HUES48 (cell line): ENCODE measurements at regions not wholly inside any gene's neighbourhood (a gene's known extent, or its start where the extent isn't known, plus 50 kb on each side); places are given as distances from the start of the nearest gene placed in this dataset.

Source experiments
- H3K27ac ChIP-seq: one replicate; pipeline ENCODE4 v1.7.0; 2013; ENCODE audit warnings: low read depth, low read length, inconsistent platforms
- H3K27me3 ChIP-seq: 2 replicates; pipeline ENCODE4 v1.6.1; 2013; ENCODE audit warnings: mild to moderate bottlenecking, low read length; ENCODE audit not compliant: control insufficient read depth, insufficient read depth
- H3K36me3 ChIP-seq: 2 replicates; pipeline ENCODE4 v1.6.1; 2013; ENCODE audit warnings: low read length; ENCODE audit not compliant: control insufficient read depth, insufficient read depth
- H3K4me1 ChIP-seq: 2 replicates; pipeline ENCODE4 v1.6.1; 2013; ENCODE audit warnings: mild to moderate bottlenecking, low read length; ENCODE audit not compliant: control insufficient read depth, insufficient read depth
- H3K4me3 ChIP-seq: 2 replicates; pipeline ENCODE4 v1.5.1; 2013; ENCODE audit warnings: mild to moderate bottlenecking, low read depth, low read length
- H3K9ac ChIP-seq: 2 replicates; pipeline ENCODE4 v1.6.1; 2013; ENCODE audit warnings: mild to moderate bottlenecking, low read depth, low read length, moderate library complexity
- H3K9me3 ChIP-seq: 2 replicates; pipeline ENCODE4 v1.6.1; 2013; ENCODE audit warnings: low read length; ENCODE audit not compliant: control insufficient read depth, insufficient read depth

GRCh38 chr14:85040046-85040685 is 489.8 kb upstream of the FLRT2 start:
- Histone ChIP-seq H3K4me3 (no peak overlapping the region), H3K27me3 (no peaks in the 10 kb centered on the region), H3K9me3 (no peaks in the 10 kb centered on the region), H3K27ac (no peak overlapping the region), H3K36me3 (no peaks in the 10 kb centered on the region), H3K9ac (no peak overlapping the region), H3K4me1 (no peaks in the 10 kb centered on the region)

GRCh38 chr14:85041618-85042017 is 488.3 kb upstream of the FLRT2 start:
- no peaks in the 10 kb centered on the region for H3K36me3 ChIP-seq
- no peak overlapping the region for H3K9ac ChIP-seq
- peaks cover under 1% of the 10 kb centered on the region for H3K9me3 ChIP-seq
- H3K4me1 ChIP-seq, result no peaks in the 10 kb centered on the region
- no peaks in the 10 kb centered on the region for H3K27me3 ChIP-seq
- no peak overlapping the region for H3K27ac ChIP-seq
- no peak overlapping the region for H3K4me3 ChIP-seq

DNA sequence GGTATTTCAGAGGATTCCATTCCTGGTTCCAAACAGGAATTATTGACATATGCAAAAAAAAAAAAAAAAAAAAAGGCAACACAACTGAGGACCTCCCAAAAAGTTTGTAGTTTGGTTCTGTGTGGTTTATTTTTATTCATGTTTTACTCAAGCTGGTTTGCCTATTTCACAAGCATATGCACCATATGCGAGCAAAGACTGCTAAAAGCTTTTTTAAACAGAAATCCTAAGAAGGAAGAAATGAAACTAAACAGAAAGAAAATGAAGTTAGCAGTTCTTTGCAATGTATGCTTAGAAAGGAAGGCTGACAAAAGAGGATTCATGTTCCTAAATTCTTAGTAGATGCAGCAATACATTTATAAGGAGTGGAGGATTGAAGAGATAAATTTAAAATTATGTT is 487.6 kb upstream of the FLRT2 start:
- Histone ChIP-seq H3K4me1 (no peaks in the 10 kb centered on the region), H3K9ac (no peak overlapping the region), H3K4me3 (no peak overlapping the region), H3K36me3 (no peaks in the 10 kb centered on the region), H3K27me3 (no peaks in the 10 kb centered on the region), H3K9me3 (peaks cover 3% of the 10 kb centered on the region), H3K27ac (no peak overlapping the region)

DNA sequence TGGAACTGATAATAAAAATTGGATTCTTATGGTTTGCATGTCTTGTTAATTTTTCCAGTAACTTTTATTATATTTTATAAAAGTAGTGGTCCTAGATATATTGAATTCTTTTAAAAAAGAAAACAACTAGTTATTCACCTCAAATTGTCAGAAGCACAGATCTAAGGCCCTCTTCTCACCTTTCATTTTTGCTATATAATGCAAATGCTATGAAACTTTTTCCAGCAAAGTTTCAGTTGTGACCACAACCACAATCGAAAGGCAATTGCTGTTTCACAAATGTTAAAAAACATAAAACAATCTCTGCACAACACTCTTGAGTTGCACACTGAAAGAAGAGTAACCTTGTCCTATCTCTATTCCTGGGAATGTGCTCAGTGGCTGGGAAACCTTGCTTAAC is 479.8 kb upstream of the FLRT2 start:
- no peak overlapping the region for H3K27ac ChIP-seq
- H3K9ac ChIP-seq, result no peak overlapping the region
- H3K4me1 ChIP-seq, result no peaks in the 10 kb centered on the region
- H3K36me3 ChIP-seq, result no peaks in the 10 kb centered on the region
- no peak overlapping the region for H3K4me3 ChIP-seq
- H3K9me3 ChIP-seq, result peaks cover 29% of the 10 kb centered on the region
- no peaks in the 10 kb centered on the region for H3K27me3 ChIP-seq

DNA sequence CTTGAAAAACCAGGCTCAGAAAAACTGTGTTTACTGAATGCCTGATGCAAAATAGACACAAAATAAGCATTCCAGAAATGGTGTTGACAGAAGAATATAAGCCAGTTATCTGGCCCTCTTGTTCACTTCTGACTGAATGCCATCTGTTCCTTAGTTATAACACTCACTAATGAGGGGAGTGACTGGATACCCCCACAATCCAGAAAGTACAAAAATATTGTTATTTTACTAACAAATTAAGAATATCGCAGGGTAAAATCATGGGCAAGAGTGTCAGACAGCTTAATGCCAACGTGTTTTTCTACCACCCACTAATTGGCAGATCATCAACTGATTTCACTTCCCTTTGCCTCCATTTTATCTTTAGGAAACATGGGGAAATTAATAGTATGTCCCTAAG is 477.3 kb upstream of the FLRT2 start:
- no peak overlapping the region for H3K9ac ChIP-seq

GRCh38 chr14:85054178-85054577 is 475.8 kb upstream of the FLRT2 start:
- Histone ChIP-seq H3K36me3 (no peaks in the 10 kb centered on the region), H3K9me3 (peaks cover 30% of the 10 kb centered on the region), H3K27ac (no peak overlapping the region)

More for the DNA sequence above, 477.3 kb upstream of the FLRT2 start:
- no peaks in the 10 kb centered on the region for H3K4me1 ChIP-seq
- H3K9me3 ChIP-seq, result peaks cover 30% of the 10 kb centered on the region
- H3K36me3 ChIP-seq, result no peaks in the 10 kb centered on the region
- H3K27me3 ChIP-seq, result no peaks in the 10 kb centered on the region
- no peak overlapping the region for H3K4me3 ChIP-seq
- no peak overlapping the region for H3K27ac ChIP-seq

GRCh38 chr14:85056267-85056666 is 473.7 kb upstream of the FLRT2 start:
- Histone ChIP-seq H3K27ac (no peak overlapping the region), H3K4me1 (no peaks in the 10 kb centered on the region), H3K27me3 (no peaks in the 10 kb centered on the region)

More at GRCh38 chr14:85054178-85054577, 475.8 kb upstream of the FLRT2 start:
- no peaks in the 10 kb centered on the region for H3K4me1 ChIP-seq
- H3K4me3 ChIP-seq, result no peak overlapping the region
- H3K9ac ChIP-seq, result no peak overlapping the region
- H3K27me3 ChIP-seq, result no peaks in the 10 kb centered on the region

DNA sequence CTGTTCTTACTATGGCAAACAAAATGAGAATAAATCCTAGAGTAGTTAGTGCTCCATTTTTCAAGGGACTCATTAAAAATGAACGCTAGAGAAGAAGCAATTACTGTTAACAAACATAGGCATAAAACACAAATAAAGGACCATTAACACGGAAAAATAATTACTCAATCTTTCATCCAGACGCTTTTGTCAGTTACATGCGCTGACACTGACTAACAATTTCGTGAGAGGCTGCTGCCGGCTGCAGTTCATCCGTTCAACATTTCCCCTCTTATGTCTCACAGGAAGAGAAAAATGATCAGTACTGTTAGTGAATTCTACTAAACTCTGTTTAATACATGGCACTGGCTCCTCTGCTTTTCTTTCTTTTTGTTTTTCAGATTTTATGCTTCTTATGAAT is 472.7 kb upstream of the FLRT2 start:
- no peak overlapping the region for H3K4me3 ChIP-seq
- no peak overlapping the region for H3K9ac ChIP-seq
- H3K27me3 ChIP-seq, result no peaks in the 10 kb centered on the region
- H3K9me3 ChIP-seq, result peaks cover 30% of the 10 kb centered on the region
- H3K27ac ChIP-seq, result no peak overlapping the region
- H3K4me1 ChIP-seq, result no peaks in the 10 kb centered on the region
- no peaks in the 10 kb centered on the region for H3K36me3 ChIP-seq

More at GRCh38 chr14:85056267-85056666, 473.7 kb upstream of the FLRT2 start:
- H3K9ac ChIP-seq, result no peak overlapping the region
- H3K4me3 ChIP-seq, result no peak overlapping the region
- H3K9me3 ChIP-seq, result peaks cover 30% of the 10 kb centered on the region
- H3K36me3 ChIP-seq, result no peaks in the 10 kb centered on the region

GRCh38 chr14:85058150-85058549 is 471.8 kb upstream of the FLRT2 start:
- Histone ChIP-seq H3K27me3 (no peaks in the 10 kb centered on the region), H3K4me1 (no peaks in the 10 kb centered on the region), H3K9ac (no peak overlapping the region), H3K9me3 (peaks cover 21% of the 10 kb centered on the region), H3K4me3 (no peak overlapping the region), H3K36me3 (no peaks in the 10 kb centered on the region), H3K27ac (no peak overlapping the region)

GRCh38 chr14:85060121-85060520 is 469.8 kb upstream of the FLRT2 start:
- no peak overlapping the region for H3K4me3 ChIP-seq

DNA sequence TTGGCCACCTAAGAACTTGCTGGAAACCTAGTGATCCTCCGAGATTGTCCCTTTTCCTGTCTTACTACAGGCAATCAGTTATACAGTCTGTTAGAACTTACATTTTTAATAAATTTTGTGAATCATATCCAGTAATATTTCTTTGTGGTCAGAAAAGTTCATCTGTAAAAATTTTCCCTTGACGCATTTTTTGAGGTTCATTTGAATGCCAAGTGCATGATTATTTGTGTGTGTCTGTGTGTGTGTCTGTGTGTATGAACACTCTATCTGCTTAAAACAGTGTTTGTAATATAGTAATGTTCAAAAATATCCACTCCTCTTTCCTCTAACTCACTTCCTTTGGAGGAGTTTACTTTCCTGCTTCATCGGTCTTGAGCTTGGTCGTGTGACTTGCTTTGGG is 468.7 kb upstream of the FLRT2 start:
- Histone ChIP-seq H3K4me1 (no peaks in the 10 kb centered on the region), H3K4me3 (no peak overlapping the region), H3K9ac (no peak overlapping the region)

More at GRCh38 chr14:85060121-85060520, 469.8 kb upstream of the FLRT2 start:
- H3K36me3 ChIP-seq, result no peaks in the 10 kb centered on the region
- H3K4me1 ChIP-seq, result no peaks in the 10 kb centered on the region
- no peaks in the 10 kb centered on the region for H3K27me3 ChIP-seq
- H3K27ac ChIP-seq, result no peak overlapping the region
- no peak overlapping the region for H3K9ac ChIP-seq
- peaks cover 4% of the 10 kb centered on the region for H3K9me3 ChIP-seq

More for the DNA sequence above, 468.7 kb upstream of the FLRT2 start:
- no peaks in the 10 kb centered on the region for H3K27me3 ChIP-seq
- H3K36me3 ChIP-seq, result no peaks in the 10 kb centered on the region
- H3K9me3 ChIP-seq, result no peaks in the 10 kb centered on the region; the same call in 1 of the 2 replicates
- no peak overlapping the region for H3K27ac ChIP-seq
